Astrocyte (in vitro differentiated cells and primary cell): ENCODE measurements at regions not wholly inside any gene's neighbourhood (a gene's known extent, or its start where the extent isn't known, plus 50 kb on each side); places are given as distances from the start of the nearest gene placed in this dataset.

ENCODE experiments used
- DNase-seq: peaks from one replicate; pipeline ENCODE4 v3.0.0-alpha.2; 2010; ENCODE audit warnings: low read depth
- FAIRE-seq: peaks from 2 replicates; lab custom pipeline; 2011; peaks lifted over from hg19 to GRCh38; lab: Jason Lieb, UNC
- H2AFZ ChIP-seq: 2 replicates; pipeline ENCODE4 v1.6.0; 2012; ENCODE audit warnings: low read depth, low read length, inconsistent platforms
- H3K27ac ChIP-seq: 2 replicates; pipeline ENCODE4 v1.5.1; 2011; ENCODE audit warnings: low read depth, low read length, inconsistent platforms
- H3K27me3 ChIP-seq: 2 replicates; pipeline ENCODE4 v1.6.0; 2011; ENCODE audit warnings: low read length, inconsistent platforms; ENCODE audit not compliant: insufficient read depth
- H3K36me3 ChIP-seq: 2 replicates; pipeline ENCODE4 v1.5.1; 2011; ENCODE audit warnings: low read length, inconsistent platforms; ENCODE audit not compliant: insufficient read depth
- H3K4me1 ChIP-seq: 2 replicates; pipeline ENCODE4 v1.5.1; 2011; ENCODE audit warnings: low read length, inconsistent platforms; ENCODE audit not compliant: insufficient read depth
- H3K4me2 ChIP-seq: 2 replicates; pipeline ENCODE4 v1.6.0; 2012; ENCODE audit warnings: low read length, inconsistent platforms
- H3K4me3 ChIP-seq: 2 replicates; pipeline ENCODE4 v1.5.1; 2011; ENCODE audit warnings: low read depth, mild to moderate bottlenecking, low read length, inconsistent platforms; ENCODE audit not compliant: insufficient read depth
- H3K79me2 ChIP-seq: 2 replicates; pipeline ENCODE4 v1.6.0; 2012; ENCODE audit warnings: mild to moderate bottlenecking, low read length, inconsistent platforms; ENCODE audit not compliant: insufficient read depth
- H3K9ac ChIP-seq: 2 replicates; pipeline ENCODE4 v1.6.0; 2012; ENCODE audit warnings: mild to moderate bottlenecking, low read length, inconsistent platforms
- H3K9me3 ChIP-seq: 2 replicates; pipeline ENCODE4 v1.5.1; 2012; ENCODE audit warnings: low read depth, mild to moderate bottlenecking, low read length, inconsistent platforms; ENCODE audit not compliant: insufficient read depth
- H4K20me1 ChIP-seq: 2 replicates; pipeline ENCODE4 v1.6.0; 2012; ENCODE audit warnings: low read length, inconsistent platforms; ENCODE audit not compliant: insufficient read depth
- H3K27ac Mint-ChIP-seq: one replicate; pipeline ENCODE4 v1.8.0; 2021; ENCODE audit warnings: mild to moderate bottlenecking, mixed read lengths; ENCODE audit not compliant: unreplicated experiment
- H3K27me3 Mint-ChIP-seq: one replicate; pipeline ENCODE4 v1.8.0; 2021; ENCODE audit warnings: low read depth, mixed read lengths; ENCODE audit not compliant: unreplicated experiment
- H3K36me3 Mint-ChIP-seq: one replicate; pipeline ENCODE4 v1.8.0; 2021; ENCODE audit warnings: low read depth, mixed read lengths; ENCODE audit not compliant: unreplicated experiment
- H3K4me1 Mint-ChIP-seq: one replicate; pipeline ENCODE4 v1.8.0; 2021; ENCODE audit warnings: low read depth, mixed read lengths; ENCODE audit not compliant: unreplicated experiment
- H3K4me3 Mint-ChIP-seq: one replicate; pipeline ENCODE4 v1.8.0; 2021; ENCODE audit warnings: mild to moderate bottlenecking, moderate library complexity, mixed read lengths; ENCODE audit not compliant: unreplicated experiment
- H3K9me3 Mint-ChIP-seq: one replicate; pipeline ENCODE4 v1.8.0; 2021; ENCODE audit warnings: mild to moderate bottlenecking, mixed read lengths; ENCODE audit not compliant: unreplicated experiment
- CTCF ChIP-seq: IDR thresholded peaks from 2 replicates; pipeline ENCODE4 v1.5.1; 2011; ENCODE audit warnings: low read depth, mild to moderate bottlenecking, inconsistent platforms, low read length, moderate library complexity; ENCODE audit not compliant: insufficient read depth
- EZH2 ChIP-seq: IDR thresholded peaks from 2 replicates; pipeline ENCODE4 v1.6.1; 2012; ENCODE audit warnings: mild to moderate bottlenecking, low read length, inconsistent platforms; ENCODE audit not compliant: insufficient read depth

DNA sequence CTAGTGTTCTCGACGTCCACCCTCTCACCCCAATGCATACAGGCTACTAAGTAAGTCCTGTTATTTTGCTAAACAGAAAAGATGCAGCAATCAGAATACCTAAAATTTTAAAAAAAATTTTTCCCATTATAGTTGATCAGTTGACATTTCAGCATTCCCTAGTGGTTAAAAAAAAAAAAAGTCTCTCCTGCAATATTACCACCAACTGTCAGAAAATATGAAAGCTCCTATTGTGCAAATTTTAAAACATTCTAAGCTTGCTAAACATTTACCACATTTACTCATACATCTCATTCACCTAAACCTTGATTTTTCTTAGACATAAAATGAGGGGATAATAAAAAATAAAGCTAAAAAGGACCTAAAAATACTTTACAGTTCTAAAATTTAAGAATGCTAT lies 165.6 kb downstream of the AVL9 start:
- Histone ChIP-seq H3K27me3 (no peaks in the 10 kb centered on the region), H3K4me2 (no peak overlapping the region), H3K27ac (no peak overlapping the region), H3K79me2 (no peaks in the 10 kb centered on the region), H3K36me3 (no peaks in the 10 kb centered on the region), H3K4me1 (no peaks in the 10 kb centered on the region), H3K9ac (no peak overlapping the region), H2AFZ (no peak overlapping the region), H3K9me3 (no peaks in the 10 kb centered on the region), H3K4me3 (no peak overlapping the region), H4K20me1 (no peaks in the 10 kb centered on the region)
- H3K4me1 Mint-ChIP-seq, result peaks cover 16% of the 10 kb centered on the region
- FAIRE-seq, result no peak
- H3K27ac Mint-ChIP-seq, result no peak overlapping the region
- no peak for DNase-seq
- no peak overlapping the region for H3K4me3 Mint-ChIP-seq
- no peaks in the 10 kb centered on the region for H3K36me3 Mint-ChIP-seq
- no peak for TF ChIP-seq CTCF
- no peak for TF ChIP-seq EZH2
- no peaks in the 10 kb centered on the region for H3K27me3 Mint-ChIP-seq
- no peaks in the 10 kb centered on the region for H3K9me3 Mint-ChIP-seq

- TF ChIP-seq EZH2 (no peak), CTCF (no peak)
- H3K4me2 ChIP-seq, result no peak overlapping the region
- H3K27me3 Mint-ChIP-seq, result no peaks in the 10 kb centered on the region
Measured at GRCh38 chr7:32659853-32660252, 164.6 kb downstream of the AVL9 start.

GRCh38 chr7:32658467-32658869 lies 163.2 kb downstream of the AVL9 start:
- no peak overlapping the region for H3K27ac Mint-ChIP-seq
- Histone ChIP-seq H3K27me3 (no peaks in the 10 kb centered on the region), H3K9me3 (no peaks in the 10 kb centered on the region), H3K4me1 (no peaks in the 10 kb centered on the region), H3K36me3 (no peaks in the 10 kb centered on the region), H2AFZ (no peak overlapping the region), H4K20me1 (no peaks in the 10 kb centered on the region), H3K9ac (peak overlapping the region; percentile 1), H3K4me3 (no peak overlapping the region), H3K79me2 (no peaks in the 10 kb centered on the region), H3K4me2 (peak overlapping the region; percentile 52), H3K27ac (no peak overlapping the region)
- H3K9me3 Mint-ChIP-seq, result no peaks in the 10 kb centered on the region
- H3K4me1 Mint-ChIP-seq, result peaks cover 15% of the 10 kb centered on the region
- no peak for DNase-seq
- TF ChIP-seq EZH2, result no peak
- no peak for TF ChIP-seq CTCF
- no peak overlapping the region for H3K4me3 Mint-ChIP-seq
- FAIRE-seq, result no peak
- H3K27me3 Mint-ChIP-seq, result no peaks in the 10 kb centered on the region
- H3K36me3 Mint-ChIP-seq, result no peaks in the 10 kb centered on the region

More at GRCh38 chr7:32659853-32660252, 164.6 kb downstream of the AVL9 start:
- H3K4me1 ChIP-seq, result no peaks in the 10 kb centered on the region
- FAIRE-seq, result no peak
- no peaks in the 10 kb centered on the region for H3K9me3 ChIP-seq
- no peak for DNase-seq
- H3K36me3 ChIP-seq, result no peaks in the 10 kb centered on the region
- Mint-ChIP-seq H3K4me1 (peaks cover 16% of the 10 kb centered on the region), H3K9me3 (no peaks in the 10 kb centered on the region), H3K36me3 (no peaks in the 10 kb centered on the region), H3K4me3 (no peak overlapping the region), H3K27ac (no peak overlapping the region)
- H3K27ac ChIP-seq, result no peak overlapping the region
- H3K4me3 ChIP-seq, result no peak overlapping the region
- no peak overlapping the region for H3K9ac ChIP-seq
- H3K79me2 ChIP-seq, result no peaks in the 10 kb centered on the region
- H2AFZ ChIP-seq, result no peak overlapping the region
- no peaks in the 10 kb centered on the region for H3K27me3 ChIP-seq
- H4K20me1 ChIP-seq, result no peaks in the 10 kb centered on the region
